HEK293T (cell line): ENCODE measurements at regions not wholly inside any gene's neighbourhood (a gene's known extent, or its start where the extent isn't known, plus 50 kb on each side); places are given as distances from the start of the nearest gene placed in this dataset.

Experiments
- CTCF ChIA-PET: fragments of 350-600 bp; formaldehyde crosslinking; extraction: SDS; loops from one replicate; lab custom pipeline; 2021; ENCODE audit warnings: antibody characterized with exemption, inconsistent platforms; lab: Yijun Ruan, JAX
- POLR2A ChIA-PET: fragments of 350-600 bp; formaldehyde crosslinking; extraction: SDS; loops from one replicate; lab custom pipeline; 2020; ENCODE audit warnings: antibody characterized with exemption, inconsistent platforms; lab: Yijun Ruan, JAX
- DNase-seq: peaks from one replicate; pipeline ENCODE4 v3.0.0; 2012; ENCODE audit warnings: mixed read lengths; ENCODE audit errors: extremely low spot score
- ARNT ChIP-seq: fragments of 450-650 bp; IDR thresholded peaks from 2 replicates; pipeline ENCODE4 v1.6.1; 2017; ENCODE audit warnings: mild to moderate bottlenecking
- BHLHE40 ChIP-seq: fragments of 450-650 bp; IDR thresholded peaks from 2 replicates; pipeline ENCODE4 v1.6.1; 2016; ENCODE audit warnings: mild to moderate bottlenecking, moderate library complexity, borderline replicate concordance
- CTBP1 ChIP-seq: fragments of 450-650 bp; IDR thresholded peaks from 2 replicates; pipeline ENCODE4 v1.6.1; 2016; ENCODE audit warnings: borderline replicate concordance
- ELF4 ChIP-seq: fragments of 450-650 bp; IDR thresholded peaks from 2 replicates; pipeline ENCODE4 v1.6.1; 2017; ENCODE audit warnings: antibody characterized with exemption
- FOXA1 ChIP-seq: fragments of 450-650 bp; IDR thresholded peaks from 2 replicates; pipeline ENCODE4 v1.6.1; 2016; ENCODE audit warnings: mild to moderate bottlenecking
- FOXK2 ChIP-seq: fragments of 450-650 bp; IDR thresholded peaks from 2 replicates; pipeline ENCODE4 v1.6.1; 2016; ENCODE audit warnings: mild to moderate bottlenecking
- FOXM1 ChIP-seq: fragments of 450-650 bp; IDR thresholded peaks from 2 replicates; pipeline ENCODE4 v1.6.1; 2017; ENCODE audit warnings: mild to moderate bottlenecking, borderline replicate concordance
- HDGF ChIP-seq: fragments of 450-650 bp; IDR thresholded peaks from 2 replicates; pipeline ENCODE4 v1.6.1; 2017; ENCODE audit warnings: antibody characterized with exemption, borderline replicate concordance
- L3MBTL2 ChIP-seq: fragments of 450-650 bp; conservative IDR thresholded peaks from 2 replicates; pipeline ENCODE4 v1.6.1; 2016; ENCODE audit warnings: mild to moderate bottlenecking
- LEF1 ChIP-seq: fragments of 450-650 bp; IDR thresholded peaks from 2 replicates; pipeline ENCODE4 v1.6.1; 2017; ENCODE audit warnings: mild to moderate bottlenecking, borderline replicate concordance
- NFRKB ChIP-seq: fragments of 450-650 bp; IDR thresholded peaks from 2 replicates; pipeline ENCODE4 v1.6.1; 2016; ENCODE audit warnings: mild to moderate bottlenecking, moderate library complexity
- SP1 ChIP-seq: fragments of 450-650 bp; IDR thresholded peaks from 2 replicates; pipeline ENCODE4 v1.6.1; 2017
- SUZ12 ChIP-seq: fragments of 450-650 bp; IDR thresholded peaks from 2 replicates; pipeline ENCODE4 v1.6.1; 2016; ENCODE audit warnings: mild to moderate bottlenecking
- TARDBP ChIP-seq: fragments of 450-650 bp; IDR thresholded peaks from 2 replicates; pipeline ENCODE4 v1.6.1; 2016
- ZNF384 ChIP-seq: fragments of 450-650 bp; IDR thresholded peaks from 2 replicates; pipeline ENCODE4 v1.6.1; 2016
- TF ChIP-seq, protein P1 (sequence below): fragments of 450-650 bp; IDR thresholded peaks from 2 replicates; pipeline ENCODE4 v1.6.1; 2016

- CTCF ChIA-PET: no interaction called here
- DNase-seq: no peak
- POLR2A ChIA-PET: no interaction called here
- TF ChIP-seq ZNF384: no peak
- TF ChIP-seq NFRKB: no peak
- no peak for TF ChIP-seq FOXK2
- TF ChIP-seq BHLHE40: no peak
- TF ChIP-seq, protein P1, sequence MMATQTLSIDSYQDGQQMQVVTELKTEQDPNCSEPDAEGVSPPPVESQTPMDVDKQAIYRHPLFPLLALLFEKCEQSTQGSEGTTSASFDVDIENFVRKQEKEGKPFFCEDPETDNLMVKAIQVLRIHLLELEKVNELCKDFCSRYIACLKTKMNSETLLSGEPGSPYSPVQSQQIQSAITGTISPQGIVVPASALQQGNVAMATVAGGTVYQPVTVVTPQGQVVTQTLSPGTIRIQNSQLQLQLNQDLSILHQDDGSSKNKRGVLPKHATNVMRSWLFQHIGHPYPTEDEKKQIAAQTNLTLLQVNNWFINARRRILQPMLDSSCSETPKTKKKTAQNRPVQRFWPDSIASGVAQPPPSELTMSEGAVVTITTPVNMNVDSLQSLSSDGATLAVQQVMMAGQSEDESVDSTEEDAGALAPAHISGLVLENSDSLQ: no peak
- no peak for TF ChIP-seq TARDBP
- no peak for TF ChIP-seq ELF4
- no peak for TF ChIP-seq HDGF
- TF ChIP-seq FOXA1: no peak
- no peak for TF ChIP-seq SUZ12
- TF ChIP-seq FOXM1: no peak
- TF ChIP-seq L3MBTL2: no peak
- TF ChIP-seq CTBP1: no peak
Observed at GRCh38 chr5:33330992-33331391, 109.8 kb upstream of the TARS1 start.

DNA sequence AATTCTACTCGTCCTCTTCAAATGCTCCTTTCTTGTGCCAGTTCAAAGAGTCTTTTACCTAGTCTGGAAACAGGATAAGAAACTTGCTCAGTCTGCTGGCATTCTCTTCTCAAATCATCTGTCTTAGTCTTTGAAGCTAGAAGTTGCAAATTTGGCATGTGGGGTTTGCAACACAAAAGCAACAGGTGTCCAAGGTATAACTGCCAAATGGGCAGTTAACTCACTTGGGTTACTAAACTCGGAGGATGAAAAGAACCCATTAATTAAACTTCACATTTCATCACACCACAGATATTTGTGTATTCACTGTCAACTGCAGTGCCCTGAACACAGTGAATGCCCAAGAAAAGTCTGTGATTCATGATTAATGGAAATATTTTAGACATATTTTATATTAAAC is 108.0 kb upstream of the TARS1 start:
- ChIA-PET CTCF (no interaction called here), POLR2A (no interaction called here)
- DNase-seq: no peak
- TF ChIP-seq FOXA1: no peak
- no peak for TF ChIP-seq BHLHE40
- TF ChIP-seq HDGF: no peak
- TF ChIP-seq LEF1: no peak
- no peak for TF ChIP-seq ELF4
- TF ChIP-seq TARDBP: no peak
- no peak for TF ChIP-seq FOXM1
- TF ChIP-seq ZNF384: no peak
- TF ChIP-seq CTBP1: no peak
- TF ChIP-seq, protein P1: no peak
- TF ChIP-seq SUZ12: no peak
- TF ChIP-seq NFRKB: no peak

GRCh38 chr5:33334829-33335228 is 105.9 kb upstream of the TARS1 start:
- CTCF ChIA-PET: no interaction called here
- DNase-seq: no peak
- TF ChIP-seq SUZ12 (no peak), TARDBP (no peak), CTBP1 (no peak), SP1 (no peak), FOXM1 (no peak), BHLHE40 (no peak), HDGF (no peak), ZNF384 (no peak), LEF1 (no peak)
- TF ChIP-seq, protein P1: no peak
- POLR2A ChIA-PET: no interaction called here

DNA sequence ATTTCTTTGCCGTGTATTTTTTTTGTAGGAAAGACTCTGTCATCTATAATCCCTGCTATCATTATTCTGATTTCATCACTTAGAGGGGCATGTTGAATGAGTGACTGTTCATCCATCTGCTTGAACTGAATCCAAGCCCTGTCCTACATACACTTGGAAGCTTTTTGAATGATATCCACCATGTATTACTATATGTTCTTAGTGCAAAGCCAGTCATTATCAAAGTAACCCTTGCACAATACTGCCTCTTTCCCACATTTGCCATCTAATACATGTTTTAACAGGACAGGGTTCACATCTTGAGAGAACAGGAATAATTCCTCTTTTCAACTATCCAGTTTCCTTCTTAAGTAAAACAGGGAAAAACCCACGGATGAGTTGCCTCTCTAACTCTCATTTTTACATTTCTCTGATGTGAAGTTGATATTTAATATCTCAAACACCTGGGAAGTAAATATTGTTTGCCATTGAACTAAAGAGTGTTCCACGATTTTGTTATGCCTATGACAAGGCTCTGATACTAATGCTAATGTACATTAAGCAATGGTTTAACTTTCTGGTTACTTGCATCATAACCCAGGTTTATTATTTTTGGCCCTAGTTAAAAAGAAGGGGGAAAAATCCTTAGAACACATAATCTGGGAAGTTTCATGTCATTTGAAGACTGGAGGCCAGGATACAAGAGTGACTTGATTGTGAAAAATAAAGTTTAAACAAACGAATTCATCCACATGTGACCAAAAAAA is 103.7 kb upstream of the TARS1 start:
- TF ChIP-seq FOXM1 (no peak), HDGF (no peak), L3MBTL2 (no peak), FOXA1 (no peak), ZNF384 (no peak), CTBP1 (no peak), SUZ12 (no peak), TARDBP (no peak), BHLHE40 (no peak), FOXK2 (no peak), LEF1 (no peak), SP1 (no peak), ARNT (no peak), NFRKB (no peak), ELF4 (no peak)
- TF ChIP-seq, protein P1: no peak
- no peak for DNase-seq
- POLR2A ChIA-PET: no interaction called here
- CTCF ChIA-PET: no interaction called here

GRCh38 chr5:33337637-33337992 is 103.2 kb upstream of the TARS1 start:
- POLR2A ChIA-PET: no interaction called here
- CTCF ChIA-PET: no interaction called here
- DNase-seq: no peak
- TF ChIP-seq SP1 (no peak), SUZ12 (no peak), ELF4 (no peak), HDGF (no peak)
